Mesenchymal stem cell (in vitro differentiated cells and primary cell): ENCODE measurements at regions not wholly inside any gene's neighbourhood (a gene's known extent, or its start where the extent isn't known, plus 50 kb on each side); places are given as distances from the start of the nearest gene placed in this dataset.
"Not testable (repeated sequence)": the region's sequence is repeated elsewhere in the genome, so short reads cannot be mapped to it uniquely, and the experiment has no call there.

Experiments used
- DNase-seq: peaks from one replicate; pipeline ENCODE4 v3.0.0-alpha.2; 2013
- H2AFZ ChIP-seq: one replicate; pipeline ENCODE4 v1.6.1; 2013; ENCODE audit warnings: low read depth, mild to moderate bottlenecking, control low read depth, inconsistent platforms, low read length, moderate library complexity
- H2AK5ac ChIP-seq: 2 replicates; pipeline ENCODE4 v1.6.1; 2013; ENCODE audit warnings: low read length, moderate library complexity, mild to moderate bottlenecking, inconsistent platforms; ENCODE audit not compliant: severe bottlenecking
- H2BK120ac ChIP-seq: one replicate; pipeline ENCODE4 v1.6.1; 2013; ENCODE audit warnings: low read depth, mild to moderate bottlenecking, inconsistent platforms, low read length, moderate library complexity
- H2BK12ac ChIP-seq, 2 experiments: one replicate each; pipeline ENCODE4 v1.6.1; 2013; ENCODE audit warnings: inconsistent platforms in 2 of 2, low read length in 2 of 2, mild to moderate bottlenecking in 2 of 2, moderate library complexity in 2 of 2, control low read depth in 1 of 2
- H2BK15ac ChIP-seq: one replicate; pipeline ENCODE4 v1.6.1; 2013; ENCODE audit warnings: mild to moderate bottlenecking, low read depth, inconsistent platforms; ENCODE audit not compliant: poor library complexity, severe bottlenecking
- H2BK5ac ChIP-seq: 2 replicates; pipeline ENCODE4 v1.6.1; 2013; ENCODE audit warnings: low read depth, mild to moderate bottlenecking, low read length, control low read depth, inconsistent platforms; ENCODE audit not compliant: poor library complexity, severe bottlenecking
- H3K14ac ChIP-seq, 2 experiments: one replicate each; pipeline ENCODE4 v1.6.1; 2013; ENCODE audit warnings: inconsistent platforms in 2 of 2, low read length in 2 of 2, control low read depth in 1 of 2, mild to moderate bottlenecking in 1 of 2, moderate library complexity in 1 of 2
- H3K18ac ChIP-seq, 2 experiments: one replicate each; pipeline ENCODE4 v1.6.1; 2013; ENCODE audit warnings: inconsistent platforms in 2 of 2, low read length in 2 of 2, control low read depth in 1 of 2, low read depth in 1 of 2, mild to moderate bottlenecking in 1 of 2
- H3K23ac ChIP-seq, 2 experiments: one replicate each; pipeline ENCODE4 v1.6.1; 2013; ENCODE audit warnings: inconsistent platforms in 2 of 2, low read length in 2 of 2, mild to moderate bottlenecking in 2 of 2, moderate library complexity in 2 of 2, control low read depth in 1 of 2
- H3K27ac ChIP-seq: 2 replicates; pipeline ENCODE4 v1.5.1; 2013; ENCODE audit warnings: mild to moderate bottlenecking, moderate library complexity, low read length, control low read depth, inconsistent platforms; ENCODE audit not compliant: poor library complexity, severe bottlenecking
- H3K27me3 ChIP-seq, 2 experiments: 2 replicates each; pipeline versions ENCODE4 v1.6.1 to v1.7.0; 2013; ENCODE audit warnings: low read length in 2 of 2, mild to moderate bottlenecking in 2 of 2, moderate library complexity in 2 of 2, control low read depth in 1 of 2, inconsistent platforms in 1 of 2; ENCODE audit not compliant: control insufficient read depth in 1 of 2, insufficient read depth in 1 of 2
- H3K36me3 ChIP-seq, 2 experiments: 2 replicates each; pipeline versions ENCODE4 v1.6.1 to v1.7.0; 2013; ENCODE audit warnings: low read length in 2 of 2, control low read depth in 1 of 2, inconsistent platforms in 1 of 2, low read depth in 1 of 2, mild to moderate bottlenecking in 1 of 2; ENCODE audit not compliant: insufficient read depth in 2 of 2, control insufficient read depth in 1 of 2
- H3K4ac ChIP-seq, 2 experiments: one replicate each; pipeline ENCODE4 v1.6.1; 2013; ENCODE audit warnings: inconsistent platforms in 2 of 2, low read length in 2 of 2, mild to moderate bottlenecking in 2 of 2, moderate library complexity in 2 of 2, control low read depth in 1 of 2, low read depth in 1 of 2
- H3K4me1 ChIP-seq: 2 replicates; pipeline ENCODE4 v1.6.1; 2013; ENCODE audit warnings: low read depth, low read length, control low read depth; ENCODE audit not compliant: control insufficient read depth, insufficient read depth
- H3K4me2 ChIP-seq: 2 replicates; pipeline ENCODE4 v1.6.1; 2013; ENCODE audit warnings: low read length, mild to moderate bottlenecking, inconsistent platforms; ENCODE audit not compliant: poor library complexity, severe bottlenecking
- H3K4me3 ChIP-seq, 2 experiments: 2 replicates each; pipeline versions ENCODE4 v1.5.1 to v1.7.0; 2013; ENCODE audit warnings: low read length in 2 of 2, mild to moderate bottlenecking in 2 of 2, control low read depth in 1 of 2, low read depth in 1 of 2; ENCODE audit not compliant: insufficient read depth in 1 of 2
- H3K79me1 ChIP-seq: replicated peaks from 2 replicates; pipeline ENCODE4 v1.6.1; 2013; ENCODE audit warnings: mild to moderate bottlenecking, control low read depth, low read length, inconsistent platforms; ENCODE audit not compliant: poor library complexity, severe bottlenecking
- H3K9ac ChIP-seq: 2 replicates; pipeline ENCODE4 v1.7.0; 2013; ENCODE audit warnings: mild to moderate bottlenecking, low read length, moderate library complexity
- H3K9me3 ChIP-seq: 2 replicates; pipeline ENCODE4 v1.7.0; 2013; ENCODE audit warnings: mild to moderate bottlenecking, low read length; ENCODE audit not compliant: control insufficient read depth
- H4K8ac ChIP-seq: one replicate; pipeline ENCODE4 v1.6.1; 2013; ENCODE audit warnings: inconsistent platforms, mild to moderate bottlenecking, low read length, moderate library complexity
- H4K91ac ChIP-seq: one replicate; pipeline ENCODE4 v1.6.1; 2013; ENCODE audit warnings: mild to moderate bottlenecking, low read length, inconsistent platforms
- WGBS: methylation state at CpG from one replicate; pipeline ENCODE4 v1.1.7; 2013; ENCODE audit warnings: mixed read lengths; 5-methylcytosine and 5-hydroxymethylcytosine counted together

- not testable (repeated sequence) for H4K91ac ChIP-seq, H3K4me3 ChIP-seq, H3K18ac ChIP-seq, H3K14ac ChIP-seq, H2BK15ac ChIP-seq, DNase-seq, H3K36me3 ChIP-seq, H3K27me3 ChIP-seq, H2BK120ac ChIP-seq, H2BK12ac ChIP-seq, H3K4ac ChIP-seq, H3K9ac ChIP-seq, H4K8ac ChIP-seq, H2AK5ac ChIP-seq, H3K27ac ChIP-seq, H3K79me1 ChIP-seq, H3K23ac ChIP-seq, H2BK5ac ChIP-seq, H3K9me3 ChIP-seq, H3K4me1 ChIP-seq, H2AFZ ChIP-seq, H3K4me2 ChIP-seq
- WGBS = no CpG with 5 or more reads among the region's 3 CpGs
Measured at GRCh38 chr9:41251101-41251500, 62.0 kb upstream of the ZNG1F start.

GRCh38 chr9:41246702-41247101 lies 57.6 kb upstream of the ZNG1F start:
- not testable (repeated sequence) for H3K9me3 ChIP-seq, H4K8ac ChIP-seq, H3K4me1 ChIP-seq, H2BK12ac ChIP-seq, H2BK120ac ChIP-seq, H3K36me3 ChIP-seq, H3K4ac ChIP-seq, H3K23ac ChIP-seq, H3K4me2 ChIP-seq, H3K27me3 ChIP-seq, H3K9ac ChIP-seq, H3K4me3 ChIP-seq, H2BK5ac ChIP-seq, H2BK15ac ChIP-seq, H3K18ac ChIP-seq, H2AFZ ChIP-seq, H3K14ac ChIP-seq, H4K91ac ChIP-seq, H2AK5ac ChIP-seq, H3K79me1 ChIP-seq, DNase-seq, H3K27ac ChIP-seq
- WGBS = 78% methylated on average over 2 of the region's 4 CpGs
